GM12878 (cell line): ENCODE measurements at regions not wholly inside any gene's neighbourhood (a gene's known extent, or its start where the extent isn't known, plus 50 kb on each side); places are given as distances from the start of the nearest gene placed in this dataset.

ENCODE experiments used
- CTCF ChIP-seq, 3 experiments: IDR thresholded peaks in 2 of 3; conservative IDR thresholded peaks in 1 of 3; 2 replicates each; pipeline ENCODE4 v1.5.1; 2011; ENCODE audit warnings: low read depth in 3 of 3, low read length in 3 of 3, mild to moderate bottlenecking in 3 of 3, control low read depth in 2 of 3, moderate library complexity in 2 of 3, inconsistent platforms in 1 of 3, mixed read lengths in 1 of 3; ENCODE audit not compliant: control insufficient read depth in 2 of 3, insufficient read depth in 1 of 3; ENCODE audit errors: extremely low read depth in 1 of 3
- HCFC1 ChIP-seq: fragments of 150-350 bp; IDR thresholded peaks from 2 replicates; pipeline ENCODE4 v1.6.1; 2014; ENCODE audit warnings: low read length
- JUND ChIP-seq: IDR thresholded peaks from 2 replicates; pipeline ENCODE4 v1.6.1; 2012; ENCODE audit warnings: low read depth, mild to moderate bottlenecking, low read length, improper control_type of control experiment, moderate library complexity
- PML ChIP-seq: IDR thresholded peaks from 2 replicates; pipeline ENCODE4 v1.6.1; 2012; ENCODE audit warnings: low read length, inconsistent platforms
- ZNF24 ChIP-seq: fragments of 450-650 bp; IDR thresholded peaks from 2 replicates; pipeline ENCODE4 v1.6.1; 2017; ENCODE audit warnings: antibody characterized with exemption, mild to moderate bottlenecking

GRCh38 chr2:10514273-10514672 lies 66.1 kb upstream of the ODC1 start:
- TF ChIP-seq JUND = no peak
- TF ChIP-seq PML = no peak
- TF ChIP-seq ZNF24 = no peak
- TF ChIP-seq CTCF (IDR thresholded peaks at IDR 0.05 in 2 of 3, conservative IDR thresholded peaks at IDR 0.05 in 1 of 3; ENCODE audit: control insufficient read depth in 2 of 3, extremely low read depth in 1 of 3, insufficient read depth in 1 of 3, low read depth in 3 of 3, low read length in 3 of 3) = no peak
- TF ChIP-seq HCFC1 = no peak
